ENCODE measurements at regions not wholly inside any gene's neighbourhood (a gene's known extent, or its start where the extent isn't known, plus 50 kb on each side); places are given as distances from the start of the nearest gene placed in this dataset.

- Histone ChIP-seq H3K36me3 (no peaks in the 10 kb centered on the region), H3K4me3 (no peak overlapping the region), H3K27me3 (no peaks in the 10 kb centered on the region), H3K4me1 (no peaks in the 10 kb centered on the region), H3K9me3 (peaks cover 0 to 15% of the 10 kb centered on the region in 2 donors), H3K27ac (no peak overlapping the region)
- no peak for DNase-seq (ENCODE audit: low spot score in 2 of 2)
- intact Hi-C loops (cut with DNase I; ENCODE audit: low total_unique reads), result no loop called here
- TF ChIP-seq POLR2AphosphoS5 (IDR thresholded peaks at IDR 0.05), result no peak
- no peak for TF ChIP-seq POLR2A (IDR thresholded peaks at IDR 0.05)
- no peak for TF ChIP-seq CTCF (IDR thresholded peaks at IDR 0.05)
Observed at GRCh38 chr16:17817943-17818342, 347.2 kb upstream of the XYLT1 start.

GRCh38 chr16:17817260-17817659 lies 346.5 kb upstream of the XYLT1 start:
- no peak overlapping the region for H3K4me3 ChIP-seq
- peaks cover 0 to 15% of the 10 kb centered on the region in 2 donors for H3K9me3 ChIP-seq
- no peaks in the 10 kb centered on the region for H3K36me3 ChIP-seq
- TF ChIP-seq CTCF (IDR thresholded peaks at IDR 0.05), result no peak
- no peak for TF ChIP-seq POLR2A (IDR thresholded peaks at IDR 0.05)
- TF ChIP-seq POLR2AphosphoS5 (IDR thresholded peaks at IDR 0.05), result no peak
- intact Hi-C loops (cut with DNase I; ENCODE audit: low total_unique reads), result no loop called here
- H3K27ac ChIP-seq, result no peak overlapping the region
- H3K27me3 ChIP-seq, result no peaks in the 10 kb centered on the region
- DNase-seq (ENCODE audit: low spot score in 2 of 2), result no peak
- no peaks in the 10 kb centered on the region for H3K4me1 ChIP-seq

GRCh38 chr16:17812771-17813170 lies 342.0 kb upstream of the XYLT1 start:
- DNase-seq (ENCODE audit: low spot score in 2 of 2), result no peak
- H3K36me3 ChIP-seq, result no peaks in the 10 kb centered on the region
- no peaks in the 10 kb centered on the region for H3K27me3 ChIP-seq
- intact Hi-C loops (cut with DNase I; ENCODE audit: low total_unique reads), result no loop called here
- no peak overlapping the region for H3K27ac ChIP-seq
- H3K4me1 ChIP-seq, result no peaks in the 10 kb centered on the region
- H3K4me3 ChIP-seq, result no peak overlapping the region
- TF ChIP-seq POLR2A (IDR thresholded peaks at IDR 0.05) (no peak), POLR2AphosphoS5 (IDR thresholded peaks at IDR 0.05) (no peak), CTCF (IDR thresholded peaks at IDR 0.05) (no peak)
- peaks cover 0 to 15% of the 10 kb centered on the region in 2 donors for H3K9me3 ChIP-seq

GRCh38 chr16:17804857-17805256 lies 334.1 kb upstream of the XYLT1 start:
- H3K4me3 ChIP-seq, result no peak overlapping the region
- H3K27ac ChIP-seq, result no peak overlapping the region
- no peaks in the 10 kb centered on the region for H3K9me3 ChIP-seq
- no peaks in the 10 kb centered on the region for H3K36me3 ChIP-seq
- H3K27me3 ChIP-seq, result peaks cover 0 to 8% of the 10 kb centered on the region in 2 donors
- intact Hi-C loops (cut with DNase I; ENCODE audit: low total_unique reads), result no loop called here
- H3K4me1 ChIP-seq, result no peaks in the 10 kb centered on the region
- DNase-seq (ENCODE audit: low spot score in 2 of 2), result no peak
- TF ChIP-seq POLR2AphosphoS5 (IDR thresholded peaks at IDR 0.05), result no peak
- TF ChIP-seq CTCF (IDR thresholded peaks at IDR 0.05), result no peak
- TF ChIP-seq POLR2A (IDR thresholded peaks at IDR 0.05), result no peak

- intact Hi-C loops (cut with DNase I; ENCODE audit: low total_unique reads), result no loop called here
Observed at GRCh38 chr16:17803625-17804410, 333.1 kb upstream of the XYLT1 start.

More at GRCh38 chr16:17803625-17804410, 333.1 kb upstream of the XYLT1 start:
- no peak for TF ChIP-seq CTCF (IDR thresholded peaks at IDR 0.05)
- TF ChIP-seq POLR2AphosphoS5 (IDR thresholded peaks at IDR 0.05), result no peak
- TF ChIP-seq POLR2A (IDR thresholded peaks at IDR 0.05), result no peak
- Histone ChIP-seq H3K27ac (no peak overlapping the region), H3K9me3 (no peaks in the 10 kb centered on the region), H3K4me1 (no peaks in the 10 kb centered on the region), H3K27me3 (peaks cover 0 to 8% of the 10 kb centered on the region in 2 donors), H3K4me3 (no peak overlapping the region), H3K36me3 (no peaks in the 10 kb centered on the region)
- DNase-seq (ENCODE audit: low spot score in 2 of 2), result no peak

All from breast epithelium (tissue), 4 donors.